Neuron (in vitro differentiated cells): ENCODE measurements at regions not wholly inside any gene's neighbourhood (a gene's known extent, or its start where the extent isn't known, plus 50 kb on each side); places are given as distances from the start of the nearest gene placed in this dataset.

Experiments
- H2AFZ ChIP-seq: one replicate; pipeline ENCODE4 v1.6.1; 2013; ENCODE audit warnings: low read depth, mild to moderate bottlenecking, inconsistent platforms, low read length, moderate library complexity
- H3K27me3 ChIP-seq: one replicate; pipeline ENCODE4 v1.6.1; 2013; ENCODE audit warnings: low read length; ENCODE audit not compliant: insufficient read depth
- H3K36me3 ChIP-seq: one replicate; pipeline ENCODE4 v1.6.1; 2013; ENCODE audit warnings: low read length; ENCODE audit not compliant: insufficient read depth
- H3K4me1 ChIP-seq: one replicate; pipeline ENCODE4 v1.6.1; 2013; ENCODE audit warnings: low read length; ENCODE audit not compliant: insufficient read depth
- H3K4me3 ChIP-seq: 2 replicates; pipeline ENCODE4 v1.5.1; 2013; ENCODE audit warnings: mild to moderate bottlenecking, low read length, moderate library complexity
- H3K9me3 ChIP-seq: one replicate; pipeline ENCODE4 v1.6.1; 2013; ENCODE audit warnings: low read length

DNA sequence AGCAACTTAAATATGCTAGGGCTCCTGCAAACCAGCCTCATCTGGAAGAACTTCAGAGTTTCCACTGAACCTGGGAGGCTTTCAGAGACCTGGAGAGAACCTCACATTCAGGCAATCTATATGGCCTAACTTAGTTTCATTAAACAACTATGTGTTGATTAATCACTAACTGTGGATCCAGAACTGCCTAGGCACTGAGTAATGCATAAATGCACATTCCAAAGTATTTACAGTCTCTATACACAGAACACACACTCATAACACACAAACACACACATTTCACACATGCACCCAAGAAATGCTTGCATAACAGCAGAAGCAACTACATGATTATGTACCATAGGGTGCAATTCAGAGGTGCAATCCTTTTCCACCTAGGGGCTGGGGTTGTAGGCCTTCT, 552.8 kb downstream of the BCL11A start:
- H3K4me3 ChIP-seq: no peak overlapping the region
- no peaks in the 10 kb centered on the region for H3K27me3 ChIP-seq
- no peaks in the 10 kb centered on the region for H3K9me3 ChIP-seq

DNA sequence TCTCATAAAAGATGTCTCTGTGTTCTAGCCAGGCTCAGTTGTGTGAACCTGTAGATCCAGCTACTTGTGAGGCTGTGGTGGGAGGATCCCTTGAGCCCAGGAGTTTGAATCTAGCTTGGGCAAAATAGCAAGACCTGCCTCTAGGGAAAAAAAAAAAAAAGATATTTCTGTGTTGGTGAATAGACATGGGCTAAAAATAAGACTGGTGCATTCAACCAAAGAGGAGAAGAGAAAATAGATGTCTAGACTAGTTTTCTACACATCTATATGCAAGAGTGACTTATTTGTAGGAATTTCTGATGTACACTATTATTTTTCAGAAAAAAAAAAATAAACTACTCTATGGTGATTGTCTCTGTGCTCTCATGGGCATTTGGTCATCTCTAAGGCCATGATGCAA, 555.1 kb downstream of the BCL11A start:
- no peaks in the 10 kb centered on the region for H3K4me1 ChIP-seq
- H3K27me3 ChIP-seq: no peaks in the 10 kb centered on the region
- no peaks in the 10 kb centered on the region for H3K9me3 ChIP-seq
- no peaks in the 10 kb centered on the region for H3K36me3 ChIP-seq
- H3K4me3 ChIP-seq: no peak overlapping the region
- H2AFZ ChIP-seq: no peak overlapping the region

More for the DNA sequence above, 552.8 kb downstream of the BCL11A start:
- Histone ChIP-seq H2AFZ (no peak overlapping the region), H3K4me1 (no peaks in the 10 kb centered on the region), H3K36me3 (no peaks in the 10 kb centered on the region)

DNA sequence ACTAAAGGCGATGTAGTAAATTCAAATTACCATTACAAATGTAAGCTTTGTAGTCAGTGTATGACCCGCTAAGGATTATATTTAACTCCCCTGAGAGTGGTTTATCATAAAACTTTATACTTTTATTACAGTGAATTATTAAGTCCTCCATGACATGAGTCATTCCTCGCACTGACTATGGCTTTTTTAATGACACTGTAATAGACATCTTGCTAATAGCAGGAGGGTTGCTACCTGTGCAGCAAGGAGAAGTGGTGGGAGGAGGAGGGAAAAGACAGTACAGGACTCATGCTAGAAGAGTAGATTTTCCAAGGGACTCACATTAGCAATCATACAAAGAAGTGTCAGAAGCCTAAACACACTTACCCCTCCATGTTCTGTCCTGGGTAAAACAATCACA, 556.1 kb downstream of the BCL11A start:
- no peaks in the 10 kb centered on the region for H3K27me3 ChIP-seq
- H3K4me3 ChIP-seq: no peak overlapping the region
- H3K9me3 ChIP-seq: no peaks in the 10 kb centered on the region
- H3K36me3 ChIP-seq: no peaks in the 10 kb centered on the region
- H3K4me1 ChIP-seq: no peaks in the 10 kb centered on the region
- no peak overlapping the region for H2AFZ ChIP-seq

DNA sequence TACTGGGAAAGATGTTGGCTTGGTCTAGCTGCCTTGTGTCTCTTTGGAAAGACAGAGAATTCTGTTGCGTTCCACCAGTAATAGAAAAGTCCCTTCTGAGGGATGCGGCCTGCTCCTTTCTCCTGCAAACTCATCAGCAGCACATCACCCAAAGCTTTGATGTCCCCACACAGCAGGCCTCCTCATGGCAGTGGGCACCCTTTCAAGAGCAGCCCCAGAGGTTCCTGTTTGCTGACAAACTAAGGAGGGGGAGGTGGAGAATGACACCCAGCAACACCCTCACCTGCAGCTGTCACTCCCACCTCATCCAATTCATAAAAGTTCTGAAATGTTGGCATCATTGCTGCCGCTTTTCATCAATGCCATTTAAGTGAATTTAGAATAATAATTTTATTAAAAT, 556.6 kb downstream of the BCL11A start:
- Histone ChIP-seq H3K36me3 (no peaks in the 10 kb centered on the region), H3K4me3 (no peak overlapping the region), H3K27me3 (no peaks in the 10 kb centered on the region), H3K9me3 (no peaks in the 10 kb centered on the region), H2AFZ (no peak overlapping the region), H3K4me1 (no peaks in the 10 kb centered on the region)

DNA sequence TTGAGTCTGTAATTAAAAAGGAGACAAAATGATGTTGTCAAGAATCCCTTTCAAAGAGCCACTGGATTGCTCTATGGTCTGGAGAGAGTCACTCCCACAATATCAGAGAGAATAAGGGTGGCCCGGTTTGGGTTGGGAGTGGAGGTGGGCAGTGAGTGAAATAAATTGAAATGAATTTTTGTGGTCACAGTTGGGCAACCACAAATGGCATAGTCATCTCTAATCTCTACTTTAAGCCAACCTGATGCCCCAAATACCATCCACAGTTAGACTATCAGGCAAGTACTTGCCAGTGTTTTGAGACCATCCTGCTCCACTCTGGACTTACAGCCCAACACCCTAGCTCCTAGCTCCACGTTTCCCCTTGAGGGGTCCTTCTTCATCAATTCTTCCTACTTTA, 559.7 kb downstream of the BCL11A start:
- no peaks in the 10 kb centered on the region for H3K36me3 ChIP-seq
- H3K27me3 ChIP-seq: no peaks in the 10 kb centered on the region
- H2AFZ ChIP-seq: no peak overlapping the region
- H3K9me3 ChIP-seq: no peaks in the 10 kb centered on the region
- H3K4me3 ChIP-seq: no peak overlapping the region
- no peaks in the 10 kb centered on the region for H3K4me1 ChIP-seq

DNA sequence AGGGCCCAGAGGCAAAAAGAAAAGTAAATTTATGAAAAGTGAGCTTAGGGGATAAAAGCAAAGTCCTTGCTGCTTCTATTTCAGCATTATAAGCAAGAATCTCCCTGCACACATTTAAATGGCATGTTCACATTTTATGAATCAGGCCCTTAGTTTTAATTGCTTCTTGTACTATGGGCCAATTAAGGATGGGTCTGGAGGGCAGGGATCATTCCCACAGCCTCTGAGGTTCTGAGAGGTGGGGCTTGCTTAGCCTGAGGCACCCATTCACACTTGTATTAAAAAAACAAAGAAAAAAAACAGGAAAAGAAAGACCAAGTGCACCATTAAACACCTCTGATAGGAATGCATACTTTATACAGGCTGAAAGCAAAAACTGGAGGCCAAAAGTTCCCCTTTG, 565.1 kb downstream of the BCL11A start:
- Histone ChIP-seq H3K36me3 (no peaks in the 10 kb centered on the region), H2AFZ (no peak overlapping the region), H3K9me3 (no peaks in the 10 kb centered on the region), H3K4me1 (no peaks in the 10 kb centered on the region), H3K4me3 (no peak overlapping the region), H3K27me3 (no peaks in the 10 kb centered on the region)

DNA sequence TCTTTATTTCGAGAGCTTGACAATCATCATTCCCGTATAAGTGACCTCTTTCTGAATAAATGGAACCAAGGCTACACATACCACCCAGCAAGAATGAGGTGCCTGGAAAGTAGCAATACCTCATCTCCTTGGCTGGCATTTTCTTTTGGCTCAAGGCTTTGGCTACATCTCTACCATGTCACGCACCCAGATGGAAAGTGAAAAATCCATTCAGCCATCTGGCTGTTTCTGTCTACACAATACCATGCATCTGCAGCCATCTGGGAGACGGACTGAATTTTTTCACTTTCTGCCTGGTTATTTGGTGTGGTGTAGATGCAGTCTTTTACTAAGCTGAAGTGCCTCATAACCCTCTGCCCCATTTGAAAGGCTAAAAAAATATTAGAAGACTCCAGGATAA, 566.9 kb downstream of the BCL11A start:
- Histone ChIP-seq H3K9me3 (no peaks in the 10 kb centered on the region), H3K4me3 (no peak overlapping the region), H3K36me3 (no peaks in the 10 kb centered on the region), H3K27me3 (no peaks in the 10 kb centered on the region), H2AFZ (no peak overlapping the region), H3K4me1 (no peaks in the 10 kb centered on the region)

DNA sequence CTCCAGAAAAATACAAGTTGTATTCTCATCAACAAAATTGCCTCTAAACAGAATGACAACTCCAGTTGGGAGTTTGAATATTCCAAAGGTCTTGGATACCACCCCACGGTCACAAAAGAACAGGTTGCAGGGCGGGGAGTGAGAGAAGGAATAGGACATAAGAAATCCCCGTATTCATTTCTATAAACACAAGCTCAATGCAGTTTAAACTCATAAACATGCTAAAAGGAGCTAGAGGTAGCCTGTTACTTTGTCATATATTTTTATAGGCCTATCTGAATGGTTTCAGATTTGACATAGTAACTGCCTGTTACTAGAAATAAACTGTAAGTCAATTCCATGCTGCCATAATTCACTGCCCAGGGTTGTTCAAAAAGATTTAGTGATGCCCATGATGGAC, 567.5 kb downstream of the BCL11A start:
- H3K9me3 ChIP-seq: no peaks in the 10 kb centered on the region
- H3K4me1 ChIP-seq: no peaks in the 10 kb centered on the region
- no peaks in the 10 kb centered on the region for H3K27me3 ChIP-seq
- H3K4me3 ChIP-seq: no peak overlapping the region
- no peak overlapping the region for H2AFZ ChIP-seq
- H3K36me3 ChIP-seq: no peaks in the 10 kb centered on the region

DNA sequence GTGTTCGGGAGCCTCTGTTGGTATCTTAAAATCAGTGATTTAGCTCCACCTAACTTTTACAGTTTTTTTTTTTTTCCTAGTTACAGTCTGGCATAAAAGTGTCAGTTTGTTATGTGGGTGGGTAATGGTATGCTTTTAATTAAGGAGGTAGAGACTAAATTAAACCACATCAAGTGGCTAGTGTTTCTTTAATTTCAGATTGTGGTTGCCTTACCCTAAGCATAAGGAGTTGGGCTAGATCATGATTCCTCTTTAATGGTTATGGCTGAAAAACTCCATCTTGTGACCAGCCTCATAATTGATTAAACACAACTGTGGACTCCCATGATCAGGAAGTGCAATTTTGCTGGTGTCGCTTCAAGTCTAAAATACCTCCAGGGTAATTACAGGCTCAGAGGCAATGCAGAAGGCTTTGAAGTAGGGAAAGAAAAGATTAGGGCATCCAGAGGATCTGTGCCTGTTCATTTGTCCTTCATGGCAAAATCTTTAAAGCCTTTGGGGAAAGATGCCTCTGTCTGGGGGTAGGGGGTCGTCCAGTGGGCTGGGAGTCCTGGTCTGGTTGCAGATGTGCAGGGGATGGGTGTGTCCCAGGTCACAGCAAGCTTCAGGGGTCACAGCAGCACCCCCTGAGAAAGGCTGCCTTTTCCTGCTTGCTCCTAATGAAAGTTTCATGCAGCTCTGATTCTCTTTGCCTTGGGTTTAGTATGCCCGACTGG, 579.2 kb downstream of the BCL11A start:
- H3K36me3 ChIP-seq: no peaks in the 10 kb centered on the region
- peaks cover 2% of the 10 kb centered on the region for H3K27me3 ChIP-seq

DNA sequence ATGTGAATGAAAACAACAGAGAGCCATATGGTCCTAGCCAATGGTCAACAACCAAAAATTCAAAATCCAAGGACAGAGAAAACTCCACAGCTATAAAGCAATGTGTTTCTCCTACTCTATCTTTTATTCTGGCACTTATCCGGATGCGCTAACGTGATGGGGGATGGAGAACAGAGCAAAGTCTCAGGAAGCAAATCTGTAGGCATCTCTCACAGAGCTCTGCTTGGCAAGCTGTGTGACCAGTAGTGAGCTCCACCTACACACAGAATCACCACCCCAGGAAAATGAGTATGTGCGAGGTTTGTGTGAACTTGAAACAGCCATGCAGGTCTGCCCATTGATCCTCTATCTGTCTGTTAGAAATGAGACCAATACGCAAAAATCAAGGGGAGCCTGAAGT, 584.3 kb downstream of the BCL11A start:
- H2AFZ ChIP-seq: no peak overlapping the region
- H3K27me3 ChIP-seq: no peaks in the 10 kb centered on the region
- no peaks in the 10 kb centered on the region for H3K4me1 ChIP-seq
- no peaks in the 10 kb centered on the region for H3K36me3 ChIP-seq
- no peaks in the 10 kb centered on the region for H3K9me3 ChIP-seq
- H3K4me3 ChIP-seq: no peak overlapping the region

More for the DNA sequence above, 579.2 kb downstream of the BCL11A start:
- Histone ChIP-seq H3K9me3 (no peaks in the 10 kb centered on the region), H3K4me1 (no peaks in the 10 kb centered on the region), H2AFZ (no peak overlapping the region), H3K4me3 (no peak overlapping the region)

DNA sequence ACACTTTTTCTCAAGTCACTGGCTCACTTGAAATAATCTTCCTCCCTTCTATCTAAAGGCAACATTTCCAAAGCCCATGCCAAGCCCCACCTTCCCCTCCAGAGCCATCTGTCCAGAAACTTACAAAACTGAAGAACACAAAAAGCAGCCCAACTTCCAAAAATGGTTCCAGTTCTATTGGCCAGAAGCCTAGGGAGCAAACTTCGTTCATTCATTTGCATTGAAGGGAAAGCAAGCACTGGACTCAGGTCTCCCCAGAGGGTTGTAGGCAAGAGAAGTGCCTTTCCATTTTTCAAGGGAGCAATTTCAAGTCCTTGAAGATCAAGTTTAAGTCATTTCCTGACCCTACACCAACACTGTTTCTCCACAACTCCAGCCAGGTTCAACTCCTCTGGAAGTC, 585.0 kb downstream of the BCL11A start:
- Histone ChIP-seq H3K4me1 (no peaks in the 10 kb centered on the region), H3K36me3 (no peaks in the 10 kb centered on the region), H3K4me3 (no peak overlapping the region), H2AFZ (no peak overlapping the region), H3K9me3 (no peaks in the 10 kb centered on the region), H3K27me3 (no peaks in the 10 kb centered on the region)

DNA sequence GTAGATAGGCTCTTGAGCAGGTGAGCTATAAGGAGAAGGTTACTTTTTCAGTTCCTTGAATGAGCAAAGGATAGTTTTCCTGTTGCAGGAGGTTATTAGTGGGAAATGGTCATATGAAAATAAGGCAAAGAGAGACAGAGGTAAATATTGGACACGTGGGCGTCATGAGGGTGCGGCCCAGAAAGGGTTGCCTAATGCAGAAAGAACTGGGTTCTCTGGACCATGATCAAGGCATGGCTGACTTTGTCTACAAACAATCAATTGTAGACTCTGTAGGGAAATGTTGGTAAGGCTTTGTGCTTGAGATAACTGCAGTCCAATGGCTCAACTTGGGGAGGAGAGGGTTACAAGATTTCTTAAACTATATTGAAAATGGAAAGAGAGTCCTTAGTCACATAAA, 585.8 kb downstream of the BCL11A start:
- H3K27me3 ChIP-seq: no peaks in the 10 kb centered on the region
- no peaks in the 10 kb centered on the region for H3K4me1 ChIP-seq
- no peaks in the 10 kb centered on the region for H3K9me3 ChIP-seq
- H3K36me3 ChIP-seq: no peaks in the 10 kb centered on the region
- H2AFZ ChIP-seq: no peak overlapping the region
- H3K4me3 ChIP-seq: no peak overlapping the region

DNA sequence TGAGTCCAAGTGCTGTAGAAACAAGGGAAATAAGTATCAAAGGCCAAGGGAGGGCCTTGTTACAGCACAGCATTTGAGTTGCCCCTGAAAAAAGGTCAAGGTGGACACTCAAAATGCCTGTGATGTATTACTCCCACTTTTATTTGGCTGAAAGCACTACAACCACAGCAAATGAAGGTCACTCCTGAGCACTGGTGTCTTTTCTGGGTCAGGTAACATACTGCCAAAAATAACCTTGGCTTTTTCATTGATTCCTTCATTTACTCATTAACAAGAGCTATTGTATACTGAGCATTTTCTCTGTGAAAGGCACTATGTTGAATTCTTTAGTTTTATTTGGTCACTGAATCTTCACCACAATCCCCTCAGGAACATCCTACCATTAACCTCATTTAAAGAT, 590.3 kb downstream of the BCL11A start:
- H3K4me3 ChIP-seq: no peak overlapping the region
- no peaks in the 10 kb centered on the region for H3K9me3 ChIP-seq
- no peaks in the 10 kb centered on the region for H3K36me3 ChIP-seq
- H3K4me1 ChIP-seq: no peaks in the 10 kb centered on the region
- no peaks in the 10 kb centered on the region for H3K27me3 ChIP-seq
- no peak overlapping the region for H2AFZ ChIP-seq

DNA sequence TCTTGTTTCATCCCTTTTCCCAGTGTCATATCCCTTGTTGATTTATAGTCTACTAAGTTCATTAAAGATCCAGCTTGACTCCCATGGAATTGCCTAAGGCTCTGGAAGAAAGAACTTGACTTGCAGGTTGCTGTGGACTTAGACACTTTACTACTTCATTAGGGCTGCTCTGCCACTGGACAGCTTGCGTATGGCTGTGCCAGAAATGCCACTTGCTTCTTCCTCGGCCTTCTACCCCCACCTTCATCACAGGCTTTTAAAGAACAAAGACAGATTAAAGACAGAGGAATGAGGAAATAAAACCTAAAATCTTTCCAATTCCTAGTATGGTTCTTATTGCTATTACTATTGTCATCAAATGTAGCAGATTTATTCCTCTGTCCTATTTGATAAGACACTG, 591.7 kb downstream of the BCL11A start:
- H3K4me1 ChIP-seq: no peaks in the 10 kb centered on the region
- no peak overlapping the region for H2AFZ ChIP-seq
- no peaks in the 10 kb centered on the region for H3K9me3 ChIP-seq
- no peaks in the 10 kb centered on the region for H3K27me3 ChIP-seq
- no peak overlapping the region for H3K4me3 ChIP-seq
- H3K36me3 ChIP-seq: no peaks in the 10 kb centered on the region
